NAMALWA (cell line): ENCODE measurements at regions not wholly inside any gene's neighbourhood (a gene's known extent, or its start where the extent isn't known, plus 50 kb on each side); places are given as distances from the start of the nearest gene placed in this dataset.

ENCODE experiments used
- DNase-seq: peaks from one replicate; pipeline ENCODE4 v3.0.0-alpha.2; 2015; ENCODE audit warnings: low spot score

DNA sequence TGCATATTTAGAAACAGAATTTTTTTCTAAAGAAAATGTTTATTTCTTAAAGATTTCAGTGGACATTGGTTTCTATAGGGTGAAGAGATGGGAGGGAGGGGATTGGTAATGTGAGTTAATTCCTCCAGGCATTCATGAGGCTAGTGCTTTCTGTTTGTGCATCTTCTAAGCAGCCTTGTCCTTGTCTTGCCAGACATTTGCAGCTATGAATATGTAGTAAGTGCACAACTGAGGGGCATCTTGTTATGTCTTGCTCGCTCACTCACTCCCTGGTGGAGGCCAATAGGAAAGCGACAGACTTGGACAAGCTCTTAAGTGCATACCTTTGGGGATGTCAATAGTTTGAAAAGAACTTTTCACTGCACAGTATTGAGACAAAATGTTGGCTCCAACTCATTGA, 92.5 kb upstream of the ATP10A start:
- DNase-seq, result no peak

- no peak for DNase-seq
Observed at GRCh38 chr15:25954398-25954797, 91.3 kb upstream of the ATP10A start.

GRCh38 chr15:25950014-25950413, 86.9 kb upstream of the ATP10A start:
- DNase-seq, result no peak

DNA sequence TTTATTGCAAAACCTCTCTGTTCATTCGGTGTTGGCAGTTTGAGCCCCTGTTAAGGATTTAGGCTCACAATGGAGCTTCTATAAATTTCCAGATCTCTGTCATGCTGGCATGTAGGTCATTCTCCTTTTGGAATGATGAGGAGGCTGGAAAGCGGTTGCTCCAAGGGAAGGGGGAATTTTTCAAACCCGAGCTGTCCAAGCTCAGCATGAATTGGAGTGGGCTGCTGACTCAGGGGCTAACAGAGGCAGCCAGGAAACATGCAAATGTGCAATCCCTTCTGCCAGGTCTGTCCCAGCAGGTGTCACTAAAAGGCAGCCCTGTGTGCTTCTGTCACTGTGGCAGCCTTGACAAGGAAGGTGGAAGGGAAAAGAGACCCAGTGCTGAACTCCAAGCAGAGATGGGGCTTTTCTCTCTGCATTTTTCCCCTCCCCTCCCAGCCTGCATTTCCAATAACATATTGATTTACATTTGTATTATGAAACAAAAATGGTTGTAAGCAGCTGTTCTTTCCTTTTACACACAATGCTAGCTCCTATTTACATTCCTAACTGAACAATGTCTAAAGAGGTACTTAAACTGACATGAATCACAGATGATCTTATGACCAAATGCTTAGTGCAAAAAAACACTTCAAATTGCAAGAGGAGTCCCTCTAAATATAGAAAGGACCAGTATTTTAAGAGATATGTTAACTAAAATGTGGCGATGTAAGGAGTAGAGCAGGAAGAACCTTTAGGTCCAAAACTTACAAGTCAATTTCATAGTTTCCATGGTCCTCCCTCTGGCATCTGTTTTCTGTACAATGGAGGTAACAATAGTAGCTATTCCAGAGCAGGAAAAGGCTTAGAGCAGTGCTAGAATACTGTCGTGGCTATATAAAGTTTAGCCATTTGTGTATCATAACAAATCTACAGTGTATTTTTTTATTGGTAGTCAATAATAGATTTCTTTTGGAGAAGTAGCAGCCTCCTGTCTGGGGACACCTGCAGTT, 84.5 kb upstream of the ATP10A start:
- DNase-seq, result peak; percentile 20

- no peak for DNase-seq
Observed at GRCh38 chr15:25946241-25946805, 83.2 kb upstream of the ATP10A start.

DNA sequence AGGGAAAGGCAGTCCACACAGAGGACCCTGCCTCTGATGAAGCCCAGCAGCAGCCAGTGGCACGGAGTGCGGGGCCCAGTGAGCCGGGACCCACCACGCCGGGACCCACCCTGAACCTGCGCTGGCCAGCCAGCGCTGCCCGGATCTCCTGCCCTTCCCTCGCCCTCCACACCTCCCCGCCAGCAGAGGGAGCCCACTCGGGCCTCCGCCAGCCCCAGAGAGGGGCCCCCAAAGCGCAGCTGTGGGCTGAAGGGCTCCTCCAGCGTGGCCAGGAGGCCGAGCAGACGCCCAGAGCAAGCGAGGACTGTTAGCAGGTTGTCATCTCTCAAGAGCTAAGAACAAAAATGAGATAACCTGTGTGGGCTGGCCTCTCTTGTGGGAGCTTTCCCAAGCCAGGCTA, 81.3 kb upstream of the ATP10A start:
- DNase-seq, result no peak

DNA sequence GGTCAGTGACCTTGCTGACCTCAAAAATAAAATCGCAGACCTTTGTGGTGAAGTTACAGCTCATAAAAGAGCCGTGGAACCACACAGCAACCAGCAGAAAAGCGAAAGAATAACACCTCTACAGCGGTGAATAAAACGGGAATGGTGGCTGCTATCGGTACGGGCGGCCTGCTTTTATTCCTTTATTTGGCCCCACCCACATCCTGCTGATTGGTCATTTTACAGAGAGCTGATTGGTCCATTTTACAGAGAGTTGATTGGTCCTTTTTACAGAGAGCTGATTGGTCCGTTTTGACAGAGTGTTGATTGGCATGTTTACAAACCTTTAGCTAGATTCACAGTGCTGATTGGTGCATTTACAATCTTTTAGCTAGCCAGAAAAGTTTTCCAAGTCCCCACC, 80.7 kb upstream of the ATP10A start:
- DNase-seq, result peak; percentile 8

DNA sequence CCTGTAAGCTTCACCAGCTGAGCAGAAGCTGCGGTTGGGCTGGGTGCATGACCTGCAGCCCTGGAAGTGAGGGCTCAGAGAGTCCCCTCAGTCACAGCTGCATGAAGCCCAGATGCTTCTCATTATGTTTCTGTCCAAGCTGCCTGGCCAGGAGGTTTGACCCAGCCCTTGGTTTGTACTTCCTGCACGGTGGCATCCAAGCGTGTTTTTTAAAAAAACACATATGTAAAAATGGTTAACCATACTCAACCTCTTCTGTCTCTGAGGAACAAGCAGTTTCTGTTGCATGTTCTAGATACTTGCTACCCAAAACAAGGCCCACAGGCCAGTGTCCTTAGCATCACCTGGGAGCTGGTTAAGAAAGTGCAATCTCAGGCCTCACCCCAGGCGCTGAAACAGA, 76.0 kb upstream of the ATP10A start:
- DNase-seq, result peak; percentile 73

- DNase-seq, result no peak
Observed at GRCh38 chr15:25937796-25938195, 74.7 kb upstream of the ATP10A start.

- DNase-seq, result no peak
Observed at GRCh38 chr15:25936004-25936403, 72.9 kb upstream of the ATP10A start.

DNA sequence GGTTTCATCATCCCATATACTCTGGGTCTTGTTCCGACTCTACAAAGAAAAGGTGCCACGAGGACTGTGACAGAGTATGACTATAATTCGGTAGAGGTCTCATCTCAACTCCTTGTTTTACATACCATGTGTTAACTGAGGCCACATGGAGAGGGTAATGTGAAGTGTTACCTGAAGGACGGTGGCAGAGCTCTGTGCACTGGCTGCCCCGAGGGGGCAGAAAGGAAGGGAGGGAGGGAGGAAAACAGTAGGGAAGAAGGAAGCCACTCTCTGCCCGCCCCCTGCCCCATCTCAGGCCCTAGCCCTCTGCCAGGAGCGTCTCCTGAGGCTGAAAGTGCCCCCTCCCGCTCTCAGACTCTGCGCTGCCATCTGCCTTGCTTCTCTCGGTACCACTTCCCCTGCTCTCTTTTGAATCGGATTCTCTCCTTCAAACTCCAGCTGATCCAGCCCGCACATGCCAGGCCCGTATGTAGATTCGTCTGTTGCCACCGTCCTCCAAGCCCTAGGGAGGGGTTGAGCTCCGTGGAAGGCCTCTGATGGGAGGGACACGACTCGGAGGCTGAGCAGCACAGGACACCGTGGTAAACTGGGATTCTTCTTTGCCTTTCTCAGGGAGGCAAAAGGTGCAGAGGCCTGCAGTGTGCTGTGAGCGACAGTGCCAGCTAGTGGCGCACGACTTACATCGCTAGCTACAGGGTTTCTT, 70.5 kb upstream of the ATP10A start:
- peak; percentile 65 for DNase-seq

- no peak for DNase-seq
Observed at GRCh38 chr15:25932696-25933095, 69.6 kb upstream of the ATP10A start.

GRCh38 chr15:25931851-25932250, 68.7 kb upstream of the ATP10A start:
- DNase-seq, result no peak

GRCh38 chr15:25930931-25931330, 67.8 kb upstream of the ATP10A start:
- no peak for DNase-seq
